HG02884 (cell line): ENCODE measurements at regions not wholly inside any gene's neighbourhood (a gene's known extent, or its start where the extent isn't known, plus 50 kb on each side); places are given as distances from the start of the nearest gene placed in this dataset.

ENCODE experiments used
- ATAC-seq: cut with Tn5 transposase; IDR thresholded peaks from one replicate; pipeline ENCODE4 v1.9.1; 2021; ENCODE audit warnings: mild to moderate bottlenecking, moderate library complexity; ENCODE audit not compliant: unreplicated experiment

GRCh38 chr4:122514671-122515070, 58.1 kb upstream of the IL2 start:
- ATAC-seq, result no peak

GRCh38 chr4:122512430-122512829, 55.9 kb upstream of the IL2 start:
- ATAC-seq, result no peak

GRCh38 chr4:122508083-122508482, 51.6 kb upstream of the IL2 start:
- ATAC-seq, result peak; percentile 73
